GM18907 (cell line): ENCODE measurements at regions not wholly inside any gene's neighbourhood (a gene's known extent, or its start where the extent isn't known, plus 50 kb on each side); places are given as distances from the start of the nearest gene placed in this dataset.
"Not testable (repeated sequence)": the region's sequence is repeated elsewhere in the genome, so short reads cannot be mapped to it uniquely, and the experiment has no call there.

Source experiments
- ATAC-seq: cut with Tn5 transposase; IDR thresholded peaks from one replicate; pipeline ENCODE4 v1.9.1; 2021; ENCODE audit warnings: mild to moderate bottlenecking, moderate library complexity; ENCODE audit not compliant: unreplicated experiment

GRCh38 chr1:235059221-235059620 lies 69.4 kb downstream of the TOMM20 start:
- no peak for ATAC-seq

GRCh38 chr1:235058695-235059094 lies 69.9 kb downstream of the TOMM20 start:
- ATAC-seq, result no peak

GRCh38 chr1:235057385-235058306 lies 71.0 kb downstream of the TOMM20 start:
- no peak for ATAC-seq

- ATAC-seq, result no peak
These were observed 71.7 kb downstream of the TOMM20 start for GRCh38 chr1:235056937-235057336.

GRCh38 chr1:235054936-235055335 lies 73.7 kb downstream of the TOMM20 start:
- ATAC-seq, result no peak

GRCh38 chr1:235054466-235054865 lies 74.2 kb downstream of the TOMM20 start:
- ATAC-seq, result no peak

- ATAC-seq, result no peak
These were observed 76.3 kb downstream of the TOMM20 start for GRCh38 chr1:235052067-235053008.

- no peak for ATAC-seq
These were observed 77.1 kb downstream of the TOMM20 start for GRCh38 chr1:235051521-235051920.

- peak; percentile 34 for ATAC-seq
These were observed 77.7 kb downstream of the TOMM20 start for GRCh38 chr1:235050911-235051360.

GRCh38 chr1:235049716-235050378 lies 78.8 kb downstream of the TOMM20 start:
- not testable (repeated sequence) for ATAC-seq

GRCh38 chr1:235049217-235049616 lies 79.4 kb downstream of the TOMM20 start:
- ATAC-seq, result no peak

- no peak for ATAC-seq
These were observed 81.2 kb downstream of the TOMM20 start for GRCh38 chr1:235047331-235047871.

- ATAC-seq, result no peak
These were observed 82.6 kb downstream of the TOMM20 start for GRCh38 chr1:235045921-235046601.

- no peak for ATAC-seq
These were observed 83.5 kb downstream of the TOMM20 start for GRCh38 chr1:235045034-235045690.

- ATAC-seq, result no peak
These were observed 85.4 kb downstream of the TOMM20 start for GRCh38 chr1:235043234-235043633.

- no peak for ATAC-seq
These were observed 89.9 kb downstream of the TOMM20 start for GRCh38 chr1:235038701-235039100.

GRCh38 chr1:235035928-235036327 lies 92.7 kb downstream of the TOMM20 start:
- ATAC-seq, result no peak

- ATAC-seq, result no peak
These were observed 97.6 kb downstream of the TOMM20 start for GRCh38 chr1:235030919-235031596.

GRCh38 chr1:235027862-235028250 lies 100.8 kb downstream of the TOMM20 start:
- no peak for ATAC-seq
